Right atrium auricular region (tissue), 2 donors: ENCODE measurements at regions not wholly inside any gene's neighbourhood (a gene's known extent, or its start where the extent isn't known, plus 50 kb on each side); places are given as distances from the start of the nearest gene placed in this dataset.

Source experiments
- DNase-seq: peaks from one replicate; pipeline ENCODE4 v3.0.0-alpha.2; 2019; ENCODE audit warnings: low spot score
- H3K27ac ChIP-seq, 2 donors: fragments of 200-600 bp; sonication (generic); 1 replicate in 1 of 2; 2 replicates in 1 of 2; pipeline ENCODE4 v1.5.1; 2016 to 2019
- H3K27me3 ChIP-seq, 2 donors: fragments of 200-600 bp; sonication (generic); one replicate each; pipeline versions ENCODE4 v1.5.1 to v1.6.0; 2017 to 2019
- H3K36me3 ChIP-seq: fragments of 200-600 bp; sonication (generic); one replicate; pipeline ENCODE4 v1.5.1; 2016
- H3K4me1 ChIP-seq, 2 donors: fragments of 200-600 bp; sonication (generic); one replicate each; pipeline versions ENCODE4 v1.5.1 to v1.6.0; 2017 to 2019
- H3K4me3 ChIP-seq, 2 donors: fragments of 200-600 bp; sonication (generic); 1 replicate in 1 of 2; 2 replicates in 1 of 2; pipeline ENCODE4 v1.5.1; 2017 to 2019; ENCODE audit warnings: mild to moderate bottlenecking in 1 of 2, moderate library complexity in 1 of 2
- H3K9me3 ChIP-seq, 2 donors: fragments of 200-600 bp; sonication (generic); one replicate each; pipeline ENCODE4 v1.5.1; 2019
- TF ChIP-seq, protein P1 (sequence below), 2 donors: fragments of 200-600 bp; sonication (generic); IDR thresholded peaks; one replicate each; pipeline ENCODE4 v1.5.1; 2019; ENCODE audit warnings: antibody characterized with exemption in 2 of 2

- H3K27me3 ChIP-seq: no peaks in the 10 kb centered on the region
- no peak for DNase-seq
- no peaks in the 10 kb centered on the region for H3K4me1 ChIP-seq
- TF ChIP-seq, protein P1, sequence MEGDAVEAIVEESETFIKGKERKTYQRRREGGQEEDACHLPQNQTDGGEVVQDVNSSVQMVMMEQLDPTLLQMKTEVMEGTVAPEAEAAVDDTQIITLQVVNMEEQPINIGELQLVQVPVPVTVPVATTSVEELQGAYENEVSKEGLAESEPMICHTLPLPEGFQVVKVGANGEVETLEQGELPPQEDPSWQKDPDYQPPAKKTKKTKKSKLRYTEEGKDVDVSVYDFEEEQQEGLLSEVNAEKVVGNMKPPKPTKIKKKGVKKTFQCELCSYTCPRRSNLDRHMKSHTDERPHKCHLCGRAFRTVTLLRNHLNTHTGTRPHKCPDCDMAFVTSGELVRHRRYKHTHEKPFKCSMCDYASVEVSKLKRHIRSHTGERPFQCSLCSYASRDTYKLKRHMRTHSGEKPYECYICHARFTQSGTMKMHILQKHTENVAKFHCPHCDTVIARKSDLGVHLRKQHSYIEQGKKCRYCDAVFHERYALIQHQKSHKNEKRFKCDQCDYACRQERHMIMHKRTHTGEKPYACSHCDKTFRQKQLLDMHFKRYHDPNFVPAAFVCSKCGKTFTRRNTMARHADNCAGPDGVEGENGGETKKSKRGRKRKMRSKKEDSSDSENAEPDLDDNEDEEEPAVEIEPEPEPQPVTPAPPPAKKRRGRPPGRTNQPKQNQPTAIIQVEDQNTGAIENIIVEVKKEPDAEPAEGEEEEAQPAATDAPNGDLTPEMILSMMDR (IDR thresholded peaks at IDR 0.05): no peak
- no peak overlapping the region for H3K27ac ChIP-seq
- no peaks in the 10 kb centered on the region for H3K36me3 ChIP-seq
- H3K4me3 ChIP-seq: no peak overlapping the region
- H3K9me3 ChIP-seq: no peaks in the 10 kb centered on the region
These were observed 59.1 kb upstream of the GALNT13 start for GRCh38 chr2:153812632-153813031.

GRCh38 chr2:153818242-153818641, 53.5 kb upstream of the GALNT13 start:
- Histone ChIP-seq H3K27ac (no peak overlapping the region), H3K27me3 (no peaks in the 10 kb centered on the region), H3K4me3 (no peak overlapping the region), H3K4me1 (no peaks in the 10 kb centered on the region), H3K36me3 (no peaks in the 10 kb centered on the region), H3K9me3 (no peaks in the 10 kb centered on the region)
- DNase-seq: no peak
- TF ChIP-seq, protein P1 (IDR thresholded peaks at IDR 0.05): no peak

GRCh38 chr2:153819074-153819473, 52.6 kb upstream of the GALNT13 start:
- Histone ChIP-seq H3K36me3 (no peaks in the 10 kb centered on the region), H3K27me3 (no peaks in the 10 kb centered on the region), H3K4me3 (no peak overlapping the region), H3K9me3 (no peaks in the 10 kb centered on the region), H3K4me1 (no peaks in the 10 kb centered on the region), H3K27ac (no peak overlapping the region)
- TF ChIP-seq, protein P1 (IDR thresholded peaks at IDR 0.05): no peak
- no peak for DNase-seq

GRCh38 chr2:153819501-153819900, 52.2 kb upstream of the GALNT13 start:
- TF ChIP-seq, protein P1 (IDR thresholded peaks at IDR 0.05): no peak
- Histone ChIP-seq H3K4me1 (no peaks in the 10 kb centered on the region), H3K9me3 (no peaks in the 10 kb centered on the region), H3K36me3 (no peaks in the 10 kb centered on the region), H3K4me3 (no peak overlapping the region), H3K27me3 (no peaks in the 10 kb centered on the region), H3K27ac (no peak overlapping the region)
- DNase-seq: no peak
